Skeletal muscle tissue (tissue), 3 donors: ENCODE measurements at regions not wholly inside any gene's neighbourhood (a gene's known extent, or its start where the extent isn't known, plus 50 kb on each side); places are given as distances from the start of the nearest gene placed in this dataset.

Experiments
- H3K27ac ChIP-seq: one replicate; pipeline ENCODE4 v1.7.0; 2013; ENCODE audit warnings: mild to moderate bottlenecking, low read depth, low read length, inconsistent platforms
- H3K27me3 ChIP-seq, 3 donors: one replicate each; pipeline ENCODE4 v1.7.0; 2013; ENCODE audit warnings: low read length in 3 of 3; ENCODE audit not compliant: control insufficient read depth in 3 of 3, insufficient read depth in 3 of 3
- H3K36me3 ChIP-seq, 3 donors: one replicate each; pipeline ENCODE4 v1.7.0; 2013; ENCODE audit warnings: low read length in 3 of 3; ENCODE audit not compliant: control insufficient read depth in 3 of 3, insufficient read depth in 3 of 3
- H3K4me1 ChIP-seq, 3 donors: one replicate each; pipeline ENCODE4 v1.7.0; 2013; ENCODE audit warnings: low read length in 3 of 3, mild to moderate bottlenecking in 3 of 3; ENCODE audit not compliant: control insufficient read depth in 3 of 3, insufficient read depth in 3 of 3
- H3K4me3 ChIP-seq, 3 donors: one replicate each; pipeline ENCODE4 v1.7.0; 2013; ENCODE audit warnings: low read length in 3 of 3
- H3K9ac ChIP-seq, 3 donors: one replicate each; pipeline ENCODE4 v1.7.0; 2013; ENCODE audit warnings: low read length in 3 of 3, mild to moderate bottlenecking in 3 of 3, moderate library complexity in 2 of 3, low read depth in 1 of 3
- H3K9me3 ChIP-seq, 3 donors: one replicate each; pipeline ENCODE4 v1.7.0; 2013; ENCODE audit warnings: low read length in 3 of 3; ENCODE audit not compliant: control insufficient read depth in 3 of 3
- donor health status: Osteomylitis.

- Histone ChIP-seq H3K27ac (no peak overlapping the region), H3K36me3 (no peaks in the 10 kb centered on the region), H3K9ac (no peak overlapping the region), H3K4me1 (no peaks in the 10 kb centered on the region), H3K27me3 (no peaks in the 10 kb centered on the region), H3K4me3 (no peak overlapping the region), H3K9me3 (no peaks in the 10 kb centered on the region)
These were observed 73.0 kb upstream of the GAP43 start for GRCh38 chr3:115550285-115550761.

GRCh38 chr3:115551016-115551415 lies 72.3 kb upstream of the GAP43 start:
- no peak overlapping the region for H3K27ac ChIP-seq

GRCh38 chr3:115552007-115552406 lies 71.3 kb upstream of the GAP43 start:
- Histone ChIP-seq H3K36me3 (no peaks in the 10 kb centered on the region), H3K9ac (no peak overlapping the region), H3K4me1 (no peaks in the 10 kb centered on the region), H3K27ac (no peak overlapping the region), H3K27me3 (no peaks in the 10 kb centered on the region), H3K4me3 (no peak overlapping the region), H3K9me3 (no peaks in the 10 kb centered on the region)

More at GRCh38 chr3:115551016-115551415, 72.3 kb upstream of the GAP43 start:
- Histone ChIP-seq H3K9ac (no peak overlapping the region), H3K9me3 (no peaks in the 10 kb centered on the region), H3K36me3 (no peaks in the 10 kb centered on the region), H3K4me3 (no peak overlapping the region), H3K4me1 (no peaks in the 10 kb centered on the region), H3K27me3 (no peaks in the 10 kb centered on the region)

DNA sequence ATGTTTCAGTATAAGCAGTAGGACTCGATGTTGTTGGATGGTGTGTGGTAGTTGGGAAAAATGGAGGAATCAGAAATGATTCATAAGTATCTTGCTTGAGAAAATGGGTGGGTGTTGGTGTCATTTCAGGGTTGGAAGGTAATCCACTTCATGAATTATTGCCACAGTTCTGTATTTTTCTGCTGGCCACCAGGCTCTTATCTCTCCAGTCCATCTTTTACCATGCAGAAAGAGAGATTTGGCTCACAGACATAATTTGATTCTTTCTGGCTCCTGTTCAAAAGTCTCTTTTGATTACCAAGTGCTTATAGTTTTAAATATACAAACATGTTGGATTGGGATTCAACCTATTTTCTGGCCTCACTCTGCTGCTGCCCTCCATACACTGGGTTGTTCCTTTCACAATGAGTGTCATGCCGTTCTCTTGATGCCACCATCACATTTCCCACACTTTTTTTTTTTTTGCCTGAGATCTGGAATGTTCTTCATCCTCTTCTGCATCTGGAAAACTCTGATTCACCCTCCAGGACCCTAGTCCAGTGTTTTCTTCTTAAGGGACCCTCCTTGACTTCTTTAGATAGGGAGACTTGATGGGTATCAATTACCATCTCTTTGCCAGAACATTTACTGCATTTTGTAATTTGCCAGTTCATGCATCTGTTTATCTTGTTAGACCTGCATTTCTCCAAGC lies 69.4 kb upstream of the GAP43 start:
- Histone ChIP-seq H3K36me3 (no peaks in the 10 kb centered on the region), H3K9me3 (no peaks in the 10 kb centered on the region), H3K4me1 (no peaks in the 10 kb centered on the region), H3K27ac (no peak overlapping the region), H3K9ac (no peak overlapping the region), H3K27me3 (no peaks in the 10 kb centered on the region), H3K4me3 (no peak overlapping the region)

DNA sequence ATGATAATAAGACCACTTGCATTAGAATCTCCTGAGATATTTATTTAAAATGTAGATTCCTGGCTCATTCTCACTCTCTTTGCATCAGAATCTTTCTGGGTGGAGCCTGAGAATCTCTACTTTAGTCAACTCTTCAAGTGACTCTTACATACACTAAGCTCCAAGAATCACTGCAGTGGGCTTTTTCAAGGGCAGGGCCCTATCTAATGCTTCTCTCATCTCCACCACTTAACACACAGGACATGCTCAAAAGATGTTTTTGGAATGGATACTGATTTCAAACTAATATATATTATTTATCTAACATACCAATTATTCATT lies 68.9 kb upstream of the GAP43 start:
- H3K27me3 ChIP-seq = no peaks in the 10 kb centered on the region
- no peak overlapping the region for H3K27ac ChIP-seq
- no peak overlapping the region for H3K9ac ChIP-seq
- no peaks in the 10 kb centered on the region for H3K4me1 ChIP-seq
- no peaks in the 10 kb centered on the region for H3K9me3 ChIP-seq
- no peak overlapping the region for H3K4me3 ChIP-seq
- H3K36me3 ChIP-seq = no peaks in the 10 kb centered on the region

DNA sequence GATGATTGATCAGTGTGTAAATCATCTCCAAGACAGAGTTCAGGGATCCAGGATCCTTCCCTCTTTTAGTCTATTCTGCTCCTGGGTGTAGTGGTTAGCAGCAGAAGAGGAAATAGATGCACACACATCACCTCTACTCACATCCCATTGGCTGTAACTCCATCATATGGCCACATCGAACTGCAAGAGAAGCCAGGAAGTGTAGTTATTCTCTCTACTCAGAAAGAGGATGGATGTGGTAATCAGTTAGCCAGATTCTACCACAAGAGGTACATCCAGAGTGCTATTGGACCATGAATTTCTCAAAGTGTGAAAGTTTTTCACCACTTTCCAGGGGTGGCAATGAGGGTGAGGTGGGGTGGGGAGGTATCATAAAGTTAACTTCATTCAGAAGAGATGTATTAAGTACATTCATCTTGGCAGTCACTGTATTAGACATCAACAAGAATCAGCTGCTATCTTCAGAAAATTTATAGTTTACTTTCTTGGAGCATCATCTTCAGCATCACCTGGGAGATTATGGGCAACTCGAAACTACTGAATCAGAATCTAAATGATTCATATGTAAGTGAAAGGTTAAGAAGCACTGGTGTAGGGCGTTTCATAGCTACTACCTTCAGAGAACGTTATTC lies 60.6 kb upstream of the GAP43 start:
- Histone ChIP-seq H3K27ac (no peak overlapping the region), H3K36me3 (no peaks in the 10 kb centered on the region), H3K27me3 (no peaks in the 10 kb centered on the region), H3K9ac (no peak overlapping the region), H3K4me3 (no peak overlapping the region), H3K9me3 (no peaks in the 10 kb centered on the region), H3K4me1 (no peaks in the 10 kb centered on the region)

- no peak overlapping the region for H3K4me3 ChIP-seq
- no peak overlapping the region for H3K27ac ChIP-seq
- no peaks in the 10 kb centered on the region for H3K27me3 ChIP-seq
- no peaks in the 10 kb centered on the region for H3K36me3 ChIP-seq
- no peak overlapping the region for H3K9ac ChIP-seq
- no peaks in the 10 kb centered on the region for H3K9me3 ChIP-seq
- no peaks in the 10 kb centered on the region for H3K4me1 ChIP-seq
These were observed 59.3 kb upstream of the GAP43 start for GRCh38 chr3:115563984-115564383.

DNA sequence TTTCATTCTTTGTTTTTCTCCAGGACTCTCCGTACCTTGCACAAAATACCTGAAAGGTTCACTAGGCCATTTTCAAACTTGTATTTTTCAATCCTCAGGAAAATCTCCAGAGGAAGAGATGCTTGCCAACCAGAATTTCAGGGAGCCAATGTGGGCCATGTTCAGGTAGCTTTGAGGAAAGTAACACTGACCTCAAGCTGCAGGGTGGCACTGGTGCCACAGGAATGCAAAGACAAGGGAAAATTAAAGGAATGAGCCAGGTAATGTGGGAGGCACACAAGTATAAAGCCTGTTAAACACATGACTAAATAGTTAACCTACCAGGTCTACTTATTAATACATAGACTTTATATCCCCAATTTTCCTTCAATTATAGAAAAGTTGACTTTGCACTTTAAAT lies 51.9 kb upstream of the GAP43 start:
- Histone ChIP-seq H3K36me3 (no peaks in the 10 kb centered on the region), H3K4me1 (no peaks in the 10 kb centered on the region), H3K9me3 (no peaks in the 10 kb centered on the region), H3K27me3 (no peaks in the 10 kb centered on the region), H3K27ac (no peak overlapping the region), H3K9ac (no peak overlapping the region), H3K4me3 (no peak overlapping the region)
